Choroid plexus epithelial cell (primary cell): ENCODE measurements at regions not wholly inside any gene's neighbourhood (a gene's known extent, or its start where the extent isn't known, plus 50 kb on each side); places are given as distances from the start of the nearest gene placed in this dataset.

Experiments
- DNase-seq: peaks from one replicate; pipeline ENCODE4 v3.0.0-alpha.2; 2010; ENCODE audit warnings: low read depth
- H3K4me3 ChIP-seq: 2 replicates; pipeline ENCODE4 v1.5.1; 2011; ENCODE audit warnings: low read depth, mild to moderate bottlenecking, control low read depth, low read length, moderate library complexity
- CTCF ChIP-seq: conservative IDR thresholded peaks from 2 replicates; pipeline ENCODE4 v1.5.1; 2011; ENCODE audit warnings: low read depth, mild to moderate bottlenecking, control low read depth, inconsistent platforms, low read length, moderate library complexity

- no peak for DNase-seq
- no peak for TF ChIP-seq CTCF
Observed at GRCh38 chr3:3240986-3241385, 61.5 kb upstream of the CRBN start.

GRCh38 chr3:3237979-3238378 is 58.5 kb upstream of the CRBN start:
- TF ChIP-seq CTCF: no peak
- H3K4me3 ChIP-seq: no peak overlapping the region
- no peak for DNase-seq

More at GRCh38 chr3:3240986-3241385, 61.5 kb upstream of the CRBN start:
- H3K4me3 ChIP-seq: no peak overlapping the region

- no peak for DNase-seq
- no peak for TF ChIP-seq CTCF
- H3K4me3 ChIP-seq: no peak overlapping the region
Observed at GRCh38 chr3:3232251-3232650, 52.8 kb upstream of the CRBN start.
